GM23338 (cell line): ENCODE measurements at regions not wholly inside any gene's neighbourhood (a gene's known extent, or its start where the extent isn't known, plus 50 kb on each side); places are given as distances from the start of the nearest gene placed in this dataset.

ENCODE experiments used
- CREB1 ChIP-seq: fragments of 250-450 bp; sonication (Bioruptor Pico); IDR thresholded peaks from 2 replicates; pipeline ENCODE4 v1.5.0; 2020; ENCODE audit warnings: low read depth, mild to moderate bottlenecking, moderate library complexity
- CTCF ChIP-seq, 2 experiments: fragments of 200-600 bp in 1 of 2; sonication (generic) in 1 of 2; conservative IDR thresholded peaks; 2 replicates each; pipeline versions ENCODE4 v1.5.1 to v1.6.1; 2016 to 2017; ENCODE audit warnings: antibody characterized with exemption in 2 of 2, low read depth in 2 of 2, mild to moderate bottlenecking in 2 of 2, moderate library complexity in 1 of 2
- ETS1 ChIP-seq: IDR thresholded peaks from 2 replicates; pipeline ENCODE4 v1.6.1; 2016; ENCODE audit warnings: antibody characterized with exemption
- EZH2 ChIP-seq: fragments of 200-600 bp; sonication (generic); IDR thresholded peaks from one replicate; pipeline ENCODE4 v1.8.0; 2017; ENCODE audit warnings: antibody characterized with exemption, mild to moderate bottlenecking, low read depth; ENCODE audit not compliant: unreplicated experiment
- EZH2phosphoT487 ChIP-seq: fragments of 200-600 bp; sonication (generic); IDR thresholded peaks from one replicate; pipeline ENCODE4 v1.8.1; 2018; ENCODE audit warnings: antibody characterized with exemption; ENCODE audit not compliant: unreplicated experiment
- JUNB ChIP-seq: IDR thresholded peaks from one replicate; pipeline ENCODE4 v1.6.1; 2016; ENCODE audit warnings: antibody characterized with exemption; ENCODE audit not compliant: unreplicated experiment
- NANOG ChIP-seq: IDR thresholded peaks from 2 replicates; pipeline ENCODE4 v1.6.1; 2016; ENCODE audit warnings: antibody characterized with exemption, borderline replicate concordance
- POLR2AphosphoS5 ChIP-seq: IDR thresholded peaks from 2 replicates; pipeline ENCODE4 v1.6.1; 2016; ENCODE audit warnings: antibody characterized with exemption, low read depth
- ZNF114 ChIP-seq: fragments of 250-450 bp; sonication (Bioruptor Pico); IDR thresholded peaks from 2 replicates; pipeline ENCODE4 v1.5.0; 2020; ENCODE audit warnings: mild to moderate bottlenecking, moderate library complexity
- ZNF331 ChIP-seq: fragments of 250-450 bp; sonication (Bioruptor Pico); IDR thresholded peaks from 2 replicates; pipeline ENCODE4 v1.5.0; 2020; ENCODE audit warnings: low read depth, mild to moderate bottlenecking, moderate library complexity
- TF ChIP-seq, protein P1 (sequence below): IDR thresholded peaks from one replicate; pipeline ENCODE4 v1.6.1; 2018; ENCODE audit warnings: antibody characterized with exemption; ENCODE audit not compliant: unreplicated experiment

DNA sequence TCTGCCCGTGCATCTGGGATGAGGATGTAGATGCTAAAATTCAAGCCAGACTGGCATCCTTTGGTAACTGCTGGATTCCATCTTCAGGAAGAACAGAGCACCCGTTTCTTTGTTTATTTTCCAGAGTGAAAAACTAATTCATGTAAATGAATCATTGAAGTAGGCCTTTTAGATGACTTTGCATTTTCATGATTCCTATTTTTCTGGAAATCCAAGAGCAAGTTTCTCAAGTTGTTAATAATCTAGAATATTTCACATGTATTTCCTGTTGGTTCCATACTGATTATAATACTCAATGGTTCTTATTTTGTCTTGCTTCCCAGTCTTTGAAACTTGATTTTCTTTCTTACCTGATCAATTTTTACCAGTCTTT lies 328.4 kb downstream of the LPIN1 start:
- no peak for TF ChIP-seq CTCF (conservative IDR thresholded peaks at IDR 0.05; ENCODE audit: low read depth in 2 of 2)
- TF ChIP-seq JUNB: no peak
- TF ChIP-seq POLR2AphosphoS5: no peak
- no peak for TF ChIP-seq EZH2
- no peak for TF ChIP-seq EZH2phosphoT487
- no peak for TF ChIP-seq ZNF331 (CRISPR knock-in tag)
- TF ChIP-seq, protein P1, sequence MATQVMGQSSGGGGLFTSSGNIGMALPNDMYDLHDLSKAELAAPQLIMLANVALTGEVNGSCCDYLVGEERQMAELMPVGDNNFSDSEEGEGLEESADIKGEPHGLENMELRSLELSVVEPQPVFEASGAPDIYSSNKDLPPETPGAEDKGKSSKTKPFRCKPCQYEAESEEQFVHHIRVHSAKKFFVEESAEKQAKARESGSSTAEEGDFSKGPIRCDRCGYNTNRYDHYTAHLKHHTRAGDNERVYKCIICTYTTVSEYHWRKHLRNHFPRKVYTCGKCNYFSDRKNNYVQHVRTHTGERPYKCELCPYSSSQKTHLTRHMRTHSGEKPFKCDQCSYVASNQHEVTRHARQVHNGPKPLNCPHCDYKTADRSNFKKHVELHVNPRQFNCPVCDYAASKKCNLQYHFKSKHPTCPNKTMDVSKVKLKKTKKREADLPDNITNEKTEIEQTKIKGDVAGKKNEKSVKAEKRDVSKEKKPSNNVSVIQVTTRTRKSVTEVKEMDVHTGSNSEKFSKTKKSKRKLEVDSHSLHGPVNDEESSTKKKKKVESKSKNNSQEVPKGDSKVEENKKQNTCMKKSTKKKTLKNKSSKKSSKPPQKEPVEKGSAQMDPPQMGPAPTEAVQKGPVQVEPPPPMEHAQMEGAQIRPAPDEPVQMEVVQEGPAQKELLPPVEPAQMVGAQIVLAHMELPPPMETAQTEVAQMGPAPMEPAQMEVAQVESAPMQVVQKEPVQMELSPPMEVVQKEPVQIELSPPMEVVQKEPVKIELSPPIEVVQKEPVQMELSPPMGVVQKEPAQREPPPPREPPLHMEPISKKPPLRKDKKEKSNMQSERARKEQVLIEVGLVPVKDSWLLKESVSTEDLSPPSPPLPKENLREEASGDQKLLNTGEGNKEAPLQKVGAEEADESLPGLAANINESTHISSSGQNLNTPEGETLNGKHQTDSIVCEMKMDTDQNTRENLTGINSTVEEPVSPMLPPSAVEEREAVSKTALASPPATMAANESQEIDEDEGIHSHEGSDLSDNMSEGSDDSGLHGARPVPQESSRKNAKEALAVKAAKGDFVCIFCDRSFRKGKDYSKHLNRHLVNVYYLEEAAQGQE: no peak
- TF ChIP-seq ETS1: no peak
- no peak for TF ChIP-seq NANOG
- no peak for TF ChIP-seq CREB1
- TF ChIP-seq ZNF114 (CRISPR knock-in tag): no peak
